Prostate gland (tissue), 2 donors: ENCODE measurements at regions not wholly inside any gene's neighbourhood (a gene's known extent, or its start where the extent isn't known, plus 50 kb on each side); places are given as distances from the start of the nearest gene placed in this dataset.

Source experiments
- DNase-seq: peaks from one replicate; pipeline ENCODE4 v3.0.0-alpha.2; 2019; ENCODE audit warnings: low spot score
- H3K27ac ChIP-seq, 2 donors: fragments of 200-600 bp; sonication (generic); 2 replicates each; pipeline ENCODE4 v1.5.1; 2017 to 2019
- H3K27me3 ChIP-seq: fragments of 200-600 bp; sonication (generic); replicated peaks from 2 replicates; pipeline ENCODE4 v1.5.1; 2019; ENCODE audit not compliant: insufficient read depth
- H3K36me3 ChIP-seq, 2 donors: fragments of 200-600 bp; sonication (generic); 1 replicate in 1 of 2; 2 replicates in 1 of 2; pipeline versions ENCODE4 v1.5.1 to v1.8.1; 2017 to 2019
- H3K4me1 ChIP-seq: fragments of 200-600 bp; sonication (generic); replicated peaks from 2 replicates; pipeline ENCODE4 v1.5.1; 2019
- H3K4me3 ChIP-seq, 2 donors: fragments of 200-600 bp; sonication (generic); 2 replicates each; pipeline ENCODE4 v1.5.1; 2017 to 2019
- H3K9me3 ChIP-seq: fragments of 200-600 bp; sonication (generic); 2 replicates; pipeline ENCODE4 v1.5.1; 2017
- POLR2A ChIP-seq: fragments of 450-650 bp; IDR thresholded peaks from one replicate; pipeline ENCODE4 v1.6.1; 2016; ENCODE audit warnings: antibody characterized with exemption, mild to moderate bottlenecking
- POLR2AphosphoS5 ChIP-seq: sonication (generic); formaldehyde crosslinking; IDR thresholded peaks from one replicate; pipeline ENCODE4 v1.6.1; 2017; ENCODE audit warnings: antibody characterized with exemption
- WGBS: methylation state at CpG from one replicate; pipeline ENCODE4 v1.1.5; 2018; 5-methylcytosine and 5-hydroxymethylcytosine counted together
- intact Hi-C: fragments of 100-400 bp; cut with DNase I; formaldehyde crosslinking; loops from one replicate; pipeline ENCODE4 v1.14.2; 2022
- TF ChIP-seq, protein P1 (sequence below), 4 experiments: fragments of 200-600 bp in 2 of 4; fragments of 450-650 bp in 2 of 4; sonication (generic) in 2 of 4; IDR thresholded peaks; 1 replicate in 3 of 4; 2 replicates in 1 of 4; pipeline ENCODE4 v1.5.1; 2016 to 2019; ENCODE audit warnings: antibody characterized with exemption in 4 of 4, mild to moderate bottlenecking in 2 of 4, moderate library complexity in 2 of 4

DNA sequence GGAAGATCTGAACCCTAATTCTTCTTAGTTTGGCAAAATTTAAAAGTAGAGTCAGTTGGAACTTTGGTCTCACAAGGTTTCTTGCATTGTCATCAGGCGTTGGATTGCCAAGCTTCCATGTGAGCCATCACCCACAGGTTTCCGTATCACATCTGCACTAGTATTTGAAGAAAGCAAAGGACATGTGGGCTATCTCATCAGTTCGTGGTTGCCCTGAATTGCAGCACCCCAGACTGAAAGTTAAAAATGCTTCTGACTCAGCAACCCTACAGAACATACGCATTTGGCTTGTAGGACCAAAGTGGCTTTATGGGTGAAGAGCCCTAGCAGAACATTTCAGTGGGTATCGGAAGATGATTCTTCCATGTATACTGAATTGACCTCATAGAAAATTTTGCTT is 358.0 kb downstream of the ENC1 start:
- Histone ChIP-seq H3K4me3 (no peak overlapping the region), H3K9me3 (no peaks in the 10 kb centered on the region), H3K36me3 (no peaks in the 10 kb centered on the region), H3K27me3 (no peaks in the 10 kb centered on the region), H3K27ac (no peak overlapping the region), H3K4me1 (no peaks in the 10 kb centered on the region)
- 74% methylated on average over 5 of the region's 5 CpGs for WGBS
- TF ChIP-seq POLR2AphosphoS5 (no peak), POLR2A (no peak)
- TF ChIP-seq, protein P1, sequence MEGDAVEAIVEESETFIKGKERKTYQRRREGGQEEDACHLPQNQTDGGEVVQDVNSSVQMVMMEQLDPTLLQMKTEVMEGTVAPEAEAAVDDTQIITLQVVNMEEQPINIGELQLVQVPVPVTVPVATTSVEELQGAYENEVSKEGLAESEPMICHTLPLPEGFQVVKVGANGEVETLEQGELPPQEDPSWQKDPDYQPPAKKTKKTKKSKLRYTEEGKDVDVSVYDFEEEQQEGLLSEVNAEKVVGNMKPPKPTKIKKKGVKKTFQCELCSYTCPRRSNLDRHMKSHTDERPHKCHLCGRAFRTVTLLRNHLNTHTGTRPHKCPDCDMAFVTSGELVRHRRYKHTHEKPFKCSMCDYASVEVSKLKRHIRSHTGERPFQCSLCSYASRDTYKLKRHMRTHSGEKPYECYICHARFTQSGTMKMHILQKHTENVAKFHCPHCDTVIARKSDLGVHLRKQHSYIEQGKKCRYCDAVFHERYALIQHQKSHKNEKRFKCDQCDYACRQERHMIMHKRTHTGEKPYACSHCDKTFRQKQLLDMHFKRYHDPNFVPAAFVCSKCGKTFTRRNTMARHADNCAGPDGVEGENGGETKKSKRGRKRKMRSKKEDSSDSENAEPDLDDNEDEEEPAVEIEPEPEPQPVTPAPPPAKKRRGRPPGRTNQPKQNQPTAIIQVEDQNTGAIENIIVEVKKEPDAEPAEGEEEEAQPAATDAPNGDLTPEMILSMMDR (IDR thresholded peaks at IDR 0.05): no peak
- intact Hi-C loops: no loop called here
- DNase-seq: no peak

DNA sequence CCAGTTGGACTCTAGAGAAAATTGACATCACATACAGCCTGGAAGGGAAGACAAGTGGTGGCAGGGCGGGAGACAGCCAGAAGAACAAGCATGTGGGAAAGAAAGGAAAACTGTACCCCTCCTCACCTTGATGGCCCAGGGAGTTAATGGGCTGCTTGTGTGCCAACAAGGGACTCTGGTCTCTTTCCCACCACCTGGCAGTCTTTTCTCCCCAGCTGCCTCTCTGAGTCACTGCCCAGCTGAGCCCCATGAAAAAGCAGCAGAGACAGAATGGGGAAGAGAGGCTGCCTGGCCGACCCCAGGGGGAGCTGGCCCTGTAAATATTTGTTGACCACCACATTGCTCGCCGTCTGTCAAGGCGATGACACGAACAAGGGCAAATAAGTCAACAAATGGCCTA is 359.4 kb downstream of the ENC1 start:
- 81% methylated on average over 6 of the region's 6 CpGs for WGBS
- no peak for DNase-seq
- Histone ChIP-seq H3K27me3 (no peaks in the 10 kb centered on the region), H3K4me3 (no peak overlapping the region), H3K27ac (no peak overlapping the region), H3K4me1 (no peaks in the 10 kb centered on the region), H3K36me3 (no peaks in the 10 kb centered on the region), H3K9me3 (no peaks in the 10 kb centered on the region)
- intact Hi-C loops: no loop called here
- TF ChIP-seq, protein P1 (IDR thresholded peaks at IDR 0.05): no peak

DNA sequence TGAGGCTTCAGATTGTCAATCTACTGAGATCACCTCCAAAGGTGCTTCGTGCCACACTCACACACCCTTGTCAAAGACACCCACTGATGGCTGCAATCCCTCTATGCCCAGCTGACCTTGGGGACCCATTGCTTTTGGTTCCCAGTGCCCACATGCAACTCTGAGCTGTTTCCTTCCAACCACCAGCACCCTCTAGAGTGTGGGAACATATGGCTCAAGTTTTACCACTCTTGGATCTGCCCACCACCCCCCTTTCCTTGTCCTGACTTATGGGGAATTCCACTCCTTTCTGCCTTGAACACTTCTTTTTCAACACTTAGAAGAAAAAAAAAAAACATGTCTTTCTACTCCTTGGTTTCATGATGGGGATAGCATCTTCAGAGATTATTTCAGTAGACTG is 360.2 kb downstream of the ENC1 start:
- Histone ChIP-seq H3K36me3 (no peaks in the 10 kb centered on the region), H3K4me3 (no peak overlapping the region), H3K4me1 (no peaks in the 10 kb centered on the region), H3K27ac (no peak overlapping the region), H3K27me3 (no peaks in the 10 kb centered on the region), H3K9me3 (no peaks in the 10 kb centered on the region)
- no peak for TF ChIP-seq POLR2AphosphoS5
- TF ChIP-seq, protein P1 (IDR thresholded peaks at IDR 0.05): no peak
- no peak for TF ChIP-seq POLR2A
- no peak for DNase-seq
- intact Hi-C loops: no loop called here
- 100% methylated on average over 1 of the region's 1 CpG for WGBS

DNA sequence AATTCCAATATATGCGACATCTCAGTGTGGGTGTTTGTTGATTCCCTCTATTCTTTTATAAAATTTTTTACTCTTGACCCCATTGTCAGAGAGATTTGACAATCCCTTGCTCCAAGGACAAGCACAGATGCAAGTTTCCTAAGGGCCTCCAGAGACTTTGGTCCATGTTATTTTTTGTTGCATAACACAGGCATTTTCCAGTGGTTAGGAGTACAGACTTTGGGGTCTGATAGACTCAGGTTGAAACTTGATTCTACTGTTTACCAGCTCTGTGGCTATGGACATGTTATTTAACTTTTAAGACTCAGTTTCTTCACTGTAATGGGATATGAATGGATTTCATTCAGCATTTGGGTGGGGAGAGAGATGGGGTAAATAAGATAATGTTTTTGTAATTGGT is 361.3 kb downstream of the ENC1 start:
- 93% methylated on average over 1 of the region's 1 CpG for WGBS
- intact Hi-C loops: no loop called here
- no peak for DNase-seq
- TF ChIP-seq POLR2AphosphoS5: no peak
- TF ChIP-seq POLR2A: no peak
- TF ChIP-seq, protein P1 (IDR thresholded peaks at IDR 0.05): no peak
- Histone ChIP-seq H3K9me3 (no peaks in the 10 kb centered on the region), H3K4me3 (no peak overlapping the region), H3K4me1 (no peaks in the 10 kb centered on the region), H3K27me3 (no peaks in the 10 kb centered on the region), H3K27ac (no peak overlapping the region), H3K36me3 (no peaks in the 10 kb centered on the region)

DNA sequence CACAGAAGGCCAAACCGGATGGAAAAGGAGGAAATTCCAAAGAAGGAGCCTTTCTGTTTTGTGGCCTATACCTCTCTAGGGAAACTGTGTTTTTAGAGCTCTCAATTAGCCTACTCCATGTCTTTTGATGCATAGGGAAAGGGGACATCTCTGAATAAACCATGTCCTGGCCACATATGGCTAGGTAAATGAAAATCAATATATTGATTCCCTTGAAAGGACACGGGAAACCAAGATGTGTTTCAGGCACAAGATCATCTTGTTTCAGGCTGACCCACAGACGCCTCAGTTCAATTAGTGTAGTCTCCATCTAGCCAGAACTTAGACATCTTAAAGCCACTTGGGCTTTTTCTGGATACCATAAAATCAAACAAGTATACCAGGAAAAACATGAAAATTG is 363.1 kb downstream of the ENC1 start:
- H3K4me3 ChIP-seq: no peak overlapping the region
- no peaks in the 10 kb centered on the region for H3K9me3 ChIP-seq
- H3K27ac ChIP-seq: no peak overlapping the region
- H3K4me1 ChIP-seq: no peaks in the 10 kb centered on the region
- 92% methylated on average over 3 of the region's 3 CpGs for WGBS
- intact Hi-C loops: no loop called here
- H3K36me3 ChIP-seq: no peaks in the 10 kb centered on the region
- no peak for DNase-seq
- TF ChIP-seq POLR2A (no peak), POLR2AphosphoS5 (no peak)
- TF ChIP-seq, protein P1 (IDR thresholded peaks at IDR 0.05): no peak
- no peaks in the 10 kb centered on the region for H3K27me3 ChIP-seq
